Vagina (tissue), 2 donors: ENCODE measurements at regions not wholly inside any gene's neighbourhood (a gene's known extent, or its start where the extent isn't known, plus 50 kb on each side); places are given as distances from the start of the nearest gene placed in this dataset.

Source experiments
- DNase-seq, 2 donors: peaks; one replicate each; pipeline ENCODE4 v3.0.0-alpha.2; 2017; ENCODE audit errors: extremely low spot score in 2 of 2
- H3K27ac ChIP-seq: fragments of 200-600 bp; sonication (generic); one replicate; pipeline ENCODE4 v1.5.1; 2019
- H3K27me3 ChIP-seq: fragments of 200-600 bp; sonication (generic); one replicate; pipeline ENCODE4 v1.5.1; 2019
- H3K36me3 ChIP-seq, 2 donors: fragments of 200-600 bp; sonication (generic); one replicate each; pipeline ENCODE4 v1.5.1; 2017 to 2019
- H3K4me1 ChIP-seq: fragments of 200-600 bp; sonication (generic); one replicate; pipeline ENCODE4 v1.5.1; 2019
- H3K4me3 ChIP-seq, 2 donors: fragments of 200-600 bp; sonication (generic); 1 replicate in 1 of 2; 2 replicates in 1 of 2; pipeline ENCODE4 v1.5.1; 2016 to 2019
- H3K9me3 ChIP-seq: fragments of 200-600 bp; sonication (generic); one replicate; pipeline ENCODE4 v1.5.1; 2019
- CTCF ChIP-seq, 3 experiments: fragments of 450-650 bp in 2 of 3; fragments of 200-600 bp in 1 of 3; sonication (generic) in 1 of 3; IDR thresholded peaks; one replicate each; pipeline ENCODE4 v1.5.1; 2017 to 2019; ENCODE audit warnings: antibody characterized with exemption in 3 of 3, mild to moderate bottlenecking in 2 of 3, moderate library complexity in 2 of 3
- POLR2A ChIP-seq, 2 donors: fragments of 450-650 bp; IDR thresholded peaks; one replicate each; pipeline ENCODE4 v1.6.1; 2017; ENCODE audit warnings: antibody characterized with exemption in 2 of 2, mild to moderate bottlenecking in 2 of 2, moderate library complexity in 2 of 2
- POLR2AphosphoS5 ChIP-seq, 2 donors: sonication (generic); formaldehyde crosslinking; IDR thresholded peaks; one replicate each; pipeline ENCODE4 v1.9.0; 2017; ENCODE audit warnings: antibody characterized with exemption in 2 of 2, mild to moderate bottlenecking in 2 of 2, low read depth in 1 of 2; ENCODE audit not compliant: insufficient read depth in 1 of 2
- intact Hi-C: fragments of 100-400 bp; cut with DNase I; formaldehyde crosslinking; loops from one replicate; pipeline ENCODE4 v1.15.1; 2023

GRCh38 chr22:23402275-23403151 is 177.6 kb downstream of the IGLL1 start:
- intact Hi-C loops, result no loop called here
- DNase-seq, result no peak
- Histone ChIP-seq H3K4me3 (peak overlapping the region; percentile 32 to 34), H3K4me1 (peaks cover 4% of the 10 kb centered on the region), H3K36me3 (no peaks in the 10 kb centered on the region), H3K27me3 (no peaks in the 10 kb centered on the region), H3K9me3 (no peaks in the 10 kb centered on the region), H3K27ac (peak overlapping the region; percentile 27)
- TF ChIP-seq POLR2A (IDR thresholded peaks at IDR 0.05), result no peak

- intact Hi-C loops, result no loop called here
- TF ChIP-seq CTCF (IDR thresholded peaks at IDR 0.05) (no peak), POLR2A (IDR thresholded peaks at IDR 0.05) (no peak)
- Histone ChIP-seq H3K9me3 (no peaks in the 10 kb centered on the region), H3K36me3 (no peaks in the 10 kb centered on the region), H3K4me1 (peaks cover 4% of the 10 kb centered on the region), H3K4me3 (peak overlapping the region; percentile 32 to 34), H3K27me3 (no peaks in the 10 kb centered on the region), H3K27ac (peak overlapping the region; percentile 27)
- DNase-seq, result no peak
Measured at GRCh38 chr22:23401910-23402274, 178.2 kb downstream of the IGLL1 start.

- H3K27me3 ChIP-seq, result no peaks in the 10 kb centered on the region
- no peak for DNase-seq
- peaks cover 4% of the 10 kb centered on the region for H3K4me1 ChIP-seq
- no peak for TF ChIP-seq POLR2AphosphoS5 (IDR thresholded peaks at IDR 0.05; ENCODE audit: insufficient read depth in 1 of 2, low read depth in 1 of 2)
- no peak for TF ChIP-seq CTCF (IDR thresholded peaks at IDR 0.05)
- no peak for TF ChIP-seq POLR2A (IDR thresholded peaks at IDR 0.05)
- H3K27ac ChIP-seq, result no peak overlapping the region
- H3K4me3 ChIP-seq, result no peak overlapping the region
- intact Hi-C loops, result no loop called here
- no peaks in the 10 kb centered on the region for H3K36me3 ChIP-seq
- no peaks in the 10 kb centered on the region for H3K9me3 ChIP-seq
Measured at GRCh38 chr22:23401111-23401909, 178.8 kb downstream of the IGLL1 start.

GRCh38 chr22:23400286-23400981 is 179.7 kb downstream of the IGLL1 start:
- Histone ChIP-seq H3K9me3 (no peaks in the 10 kb centered on the region), H3K4me1 (peaks cover 4% of the 10 kb centered on the region), H3K4me3 (no peak overlapping the region), H3K27ac (no peak overlapping the region), H3K36me3 (no peaks in the 10 kb centered on the region), H3K27me3 (no peaks in the 10 kb centered on the region)
- TF ChIP-seq POLR2AphosphoS5 (IDR thresholded peaks at IDR 0.05; ENCODE audit: insufficient read depth in 1 of 2, low read depth in 1 of 2), result no peak
- TF ChIP-seq CTCF (IDR thresholded peaks at IDR 0.05), result no peak
- intact Hi-C loops, result no loop called here
- no peak for DNase-seq

GRCh38 chr22:23399367-23400285 is 180.5 kb downstream of the IGLL1 start:
- no peak for DNase-seq
- H3K27ac ChIP-seq, result no peak overlapping the region
- no peaks in the 10 kb centered on the region for H3K9me3 ChIP-seq
- peaks cover 4% of the 10 kb centered on the region for H3K4me1 ChIP-seq
- intact Hi-C loops, result no loop called here
- H3K27me3 ChIP-seq, result no peaks in the 10 kb centered on the region
- no peak for TF ChIP-seq CTCF (IDR thresholded peaks at IDR 0.05)
- TF ChIP-seq POLR2AphosphoS5 (IDR thresholded peaks at IDR 0.05; ENCODE audit: insufficient read depth in 1 of 2, low read depth in 1 of 2), result no peak
- TF ChIP-seq POLR2A (IDR thresholded peaks at IDR 0.05), result no peak
- no peaks in the 10 kb centered on the region for H3K36me3 ChIP-seq
- H3K4me3 ChIP-seq, result no peak overlapping the region
